Uterus (tissue), 2 donors: ENCODE measurements at regions not wholly inside any gene's neighbourhood (a gene's known extent, or its start where the extent isn't known, plus 50 kb on each side); places are given as distances from the start of the nearest gene placed in this dataset.

Experiments used
- POLR2A ChIP-seq, 2 donors: fragments of 450-650 bp; IDR thresholded peaks; one replicate each; pipeline ENCODE4 v1.6.1; 2016; ENCODE audit warnings: antibody characterized with exemption in 2 of 2, mild to moderate bottlenecking in 1 of 2, moderate library complexity in 1 of 2
- TF ChIP-seq, protein P1 (sequence below), 4 experiments: fragments of 200-600 bp in 2 of 4; fragments of 450-650 bp in 2 of 4; sonication (generic) in 2 of 4; IDR thresholded peaks; one replicate each; pipeline ENCODE4 v1.5.1; 2016 to 2019; ENCODE audit warnings: antibody characterized with exemption in 4 of 4, mild to moderate bottlenecking in 2 of 4, moderate library complexity in 1 of 4

DNA sequence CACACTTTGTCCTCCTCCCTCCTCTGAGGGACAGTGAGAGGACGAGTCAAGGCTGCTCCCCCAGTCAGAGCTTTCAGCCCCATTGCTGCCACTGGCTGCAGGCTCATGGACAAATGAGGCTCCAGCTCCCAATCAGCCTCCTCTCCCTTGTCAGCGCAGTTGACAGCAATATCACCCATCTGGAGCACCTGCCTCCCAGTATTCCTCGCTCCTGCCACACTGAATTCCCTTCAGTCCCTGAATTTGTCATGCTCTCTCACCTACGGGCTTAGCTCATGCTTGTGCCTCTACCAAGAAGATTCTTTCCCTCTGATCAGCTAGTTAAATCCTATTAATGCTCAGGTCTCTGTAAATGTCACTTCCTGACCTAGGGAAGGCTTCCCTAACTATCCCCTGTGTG, 54.4 kb upstream of the SYT6 start:
- no peak for TF ChIP-seq POLR2A (IDR thresholded peaks at IDR 0.05)
- TF ChIP-seq, protein P1, sequence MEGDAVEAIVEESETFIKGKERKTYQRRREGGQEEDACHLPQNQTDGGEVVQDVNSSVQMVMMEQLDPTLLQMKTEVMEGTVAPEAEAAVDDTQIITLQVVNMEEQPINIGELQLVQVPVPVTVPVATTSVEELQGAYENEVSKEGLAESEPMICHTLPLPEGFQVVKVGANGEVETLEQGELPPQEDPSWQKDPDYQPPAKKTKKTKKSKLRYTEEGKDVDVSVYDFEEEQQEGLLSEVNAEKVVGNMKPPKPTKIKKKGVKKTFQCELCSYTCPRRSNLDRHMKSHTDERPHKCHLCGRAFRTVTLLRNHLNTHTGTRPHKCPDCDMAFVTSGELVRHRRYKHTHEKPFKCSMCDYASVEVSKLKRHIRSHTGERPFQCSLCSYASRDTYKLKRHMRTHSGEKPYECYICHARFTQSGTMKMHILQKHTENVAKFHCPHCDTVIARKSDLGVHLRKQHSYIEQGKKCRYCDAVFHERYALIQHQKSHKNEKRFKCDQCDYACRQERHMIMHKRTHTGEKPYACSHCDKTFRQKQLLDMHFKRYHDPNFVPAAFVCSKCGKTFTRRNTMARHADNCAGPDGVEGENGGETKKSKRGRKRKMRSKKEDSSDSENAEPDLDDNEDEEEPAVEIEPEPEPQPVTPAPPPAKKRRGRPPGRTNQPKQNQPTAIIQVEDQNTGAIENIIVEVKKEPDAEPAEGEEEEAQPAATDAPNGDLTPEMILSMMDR (IDR thresholded peaks at IDR 0.05): no peak
